HG02798 (cell line): ENCODE measurements at regions not wholly inside any gene's neighbourhood (a gene's known extent, or its start where the extent isn't known, plus 50 kb on each side); places are given as distances from the start of the nearest gene placed in this dataset.

Experiments
- ATAC-seq: cut with Tn5 transposase; IDR thresholded peaks from one replicate; pipeline ENCODE4 v1.9.1; 2021; ENCODE audit warnings: mild to moderate bottlenecking; ENCODE audit not compliant: unreplicated experiment, poor library complexity

DNA sequence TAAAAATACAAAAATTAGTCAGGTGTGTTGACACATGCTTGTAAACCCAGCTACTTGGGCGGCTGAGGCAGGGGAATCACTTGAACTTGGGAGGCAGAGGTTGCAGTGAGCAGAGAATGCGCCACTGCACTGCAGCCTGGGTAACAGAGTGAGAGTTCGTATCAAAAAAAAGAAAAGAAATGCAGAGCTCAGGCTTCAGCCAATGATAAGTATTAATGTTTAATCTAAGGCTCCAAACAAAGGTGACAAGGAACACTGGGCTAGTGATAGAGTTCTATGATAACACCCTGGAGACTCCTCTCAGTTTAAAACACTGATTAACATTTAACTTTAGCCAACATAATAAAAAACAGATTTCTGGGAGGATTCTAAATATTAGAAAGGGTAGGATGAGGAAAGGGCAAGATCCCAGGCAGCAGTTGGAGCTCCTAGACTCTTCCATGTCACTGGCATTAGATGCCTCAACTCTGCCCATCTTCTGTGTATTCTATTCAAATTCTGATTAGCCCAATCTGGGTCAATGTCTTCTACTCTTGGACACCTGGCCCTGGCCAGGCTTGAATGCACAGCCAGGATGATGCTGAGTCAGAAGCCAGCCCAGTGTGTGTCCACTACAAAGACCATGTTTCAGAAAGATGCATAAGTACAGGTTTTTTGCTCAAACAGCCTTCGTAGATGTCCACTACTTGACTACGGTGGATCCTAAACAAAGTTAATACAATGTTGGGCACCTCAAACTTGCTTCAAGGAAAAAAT lies 91.0 kb upstream of the FAM169A start:
- no peak for ATAC-seq

DNA sequence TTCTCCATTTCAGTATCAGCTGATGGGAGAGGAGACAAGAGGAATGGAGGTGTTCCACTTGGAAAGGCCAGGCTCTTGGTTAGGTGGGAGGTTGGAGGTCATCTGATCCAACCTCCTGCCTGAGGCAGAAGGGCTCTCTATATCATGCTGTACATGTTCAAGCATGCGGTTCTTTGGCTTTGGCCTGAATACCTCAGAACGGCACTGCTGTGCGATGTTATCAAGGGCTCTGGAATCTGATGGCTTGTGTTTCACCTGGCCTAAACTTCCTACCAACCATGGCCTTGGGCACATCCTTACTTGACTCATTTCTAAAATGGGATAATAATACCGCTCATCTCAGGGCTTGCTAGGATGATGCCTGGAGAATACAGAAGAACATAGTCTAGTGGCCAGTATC lies 90.1 kb upstream of the FAM169A start:
- no peak for ATAC-seq

DNA sequence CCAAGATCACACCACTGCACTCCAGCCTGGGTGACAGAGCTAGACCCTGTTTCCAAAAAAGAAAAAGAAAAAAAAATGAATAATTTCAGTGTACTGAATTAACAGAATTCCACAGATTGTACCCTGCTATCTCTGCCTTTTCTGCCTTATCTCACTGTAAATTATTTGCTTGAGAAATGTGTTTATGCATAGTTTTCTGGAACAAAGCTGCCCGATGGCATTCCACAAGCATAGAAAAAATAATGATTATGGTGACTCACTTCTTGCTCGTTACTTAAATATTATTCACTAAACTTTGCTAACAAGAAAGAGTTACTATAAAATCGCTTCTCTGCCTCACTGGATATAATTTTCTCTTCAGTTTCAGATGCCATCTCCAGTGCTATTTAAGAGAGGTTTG lies 88.7 kb upstream of the FAM169A start:
- no peak for ATAC-seq

DNA sequence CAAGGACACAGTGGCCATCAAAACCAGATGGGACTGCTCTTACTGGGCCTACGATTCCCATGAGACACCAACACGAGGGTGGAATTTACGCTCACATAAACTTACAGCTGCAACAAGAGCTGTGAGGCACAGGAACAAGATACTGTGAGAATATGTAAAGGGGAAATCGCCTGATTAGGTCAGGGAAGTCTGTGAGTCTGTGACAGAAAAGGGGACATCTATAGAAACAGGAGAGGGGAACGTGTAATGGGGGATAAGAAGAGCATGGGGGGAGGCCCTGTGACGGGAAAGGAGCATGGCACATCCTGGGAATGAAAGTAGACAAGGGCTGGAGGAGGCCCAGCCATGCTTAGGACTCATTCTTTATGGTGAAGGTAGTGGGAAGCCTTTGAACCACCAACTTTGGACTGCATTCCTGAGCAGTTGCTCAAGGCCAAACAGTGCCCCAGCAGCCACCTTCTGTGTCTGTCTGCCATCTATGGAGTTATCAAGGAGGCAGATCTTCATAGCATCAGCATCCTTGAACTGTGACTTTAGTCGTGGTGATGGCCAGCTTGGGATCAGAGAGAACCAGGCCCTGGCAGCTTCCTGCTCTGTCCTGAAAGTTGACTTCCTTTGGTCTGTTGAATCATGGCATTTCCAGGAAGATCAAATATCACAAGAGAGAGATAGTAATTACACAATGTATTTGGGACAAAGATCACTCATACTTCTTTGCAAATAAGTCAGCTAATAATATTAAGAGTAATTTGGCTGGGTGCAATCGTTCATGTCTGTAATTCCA lies 87.9 kb upstream of the FAM169A start:
- ATAC-seq = no peak

DNA sequence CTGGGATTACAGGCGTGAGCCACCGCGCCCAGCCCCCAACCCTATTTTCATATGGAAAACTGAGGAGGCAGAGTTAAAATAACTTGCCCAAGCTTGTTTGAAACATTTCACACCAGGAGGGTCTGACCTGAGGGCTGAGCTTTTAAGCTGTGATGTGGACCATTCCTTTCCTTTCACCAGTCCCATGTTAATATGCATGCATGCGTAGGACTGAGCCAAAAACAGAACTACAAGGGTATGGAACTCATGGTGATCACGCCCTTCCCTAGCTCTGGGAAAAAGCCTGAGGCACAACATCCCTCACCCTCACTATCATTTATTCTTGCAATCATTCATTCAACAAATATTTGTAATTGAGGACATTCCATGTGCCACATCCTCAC lies 87.4 kb upstream of the FAM169A start:
- ATAC-seq = no peak

DNA sequence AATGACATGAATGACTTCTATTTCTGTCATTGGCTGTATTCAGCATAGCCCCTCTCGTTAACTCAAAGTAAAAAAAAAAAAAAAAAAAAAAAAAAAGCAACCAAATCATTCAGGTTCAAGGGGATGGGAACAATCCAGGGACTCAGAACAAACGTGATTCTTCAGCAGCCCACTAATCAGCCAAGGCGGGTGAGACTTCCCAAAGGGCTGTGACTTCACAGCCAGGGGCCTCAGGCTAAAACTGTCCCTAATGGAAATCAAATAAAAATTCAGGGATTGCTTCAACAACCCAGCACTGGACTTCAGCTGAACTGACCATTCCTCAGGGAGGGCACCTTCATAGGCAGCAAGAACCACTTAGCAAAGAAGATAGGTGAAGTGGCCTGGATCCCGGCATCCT lies 86.2 kb upstream of the FAM169A start:
- ATAC-seq = no peak

DNA sequence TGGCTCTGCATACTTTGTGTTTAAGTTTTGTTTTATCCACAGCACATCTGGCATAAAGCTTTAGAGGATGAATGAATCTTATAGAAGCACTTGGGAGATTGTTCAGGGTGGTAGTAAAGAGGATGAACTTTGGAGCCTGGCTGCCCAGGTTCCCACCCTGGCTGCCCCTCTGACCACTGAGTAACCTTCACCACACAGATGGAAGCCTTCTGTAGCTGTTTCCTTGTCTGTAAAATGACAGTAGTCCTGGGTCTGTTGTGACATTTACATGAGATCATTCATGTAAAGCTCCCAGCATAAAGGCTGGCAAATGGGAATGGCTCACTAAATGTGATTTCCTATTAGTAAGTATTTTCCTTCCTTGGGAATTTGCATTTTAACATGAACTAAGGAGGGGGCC lies 85.7 kb upstream of the FAM169A start:
- no peak for ATAC-seq

DNA sequence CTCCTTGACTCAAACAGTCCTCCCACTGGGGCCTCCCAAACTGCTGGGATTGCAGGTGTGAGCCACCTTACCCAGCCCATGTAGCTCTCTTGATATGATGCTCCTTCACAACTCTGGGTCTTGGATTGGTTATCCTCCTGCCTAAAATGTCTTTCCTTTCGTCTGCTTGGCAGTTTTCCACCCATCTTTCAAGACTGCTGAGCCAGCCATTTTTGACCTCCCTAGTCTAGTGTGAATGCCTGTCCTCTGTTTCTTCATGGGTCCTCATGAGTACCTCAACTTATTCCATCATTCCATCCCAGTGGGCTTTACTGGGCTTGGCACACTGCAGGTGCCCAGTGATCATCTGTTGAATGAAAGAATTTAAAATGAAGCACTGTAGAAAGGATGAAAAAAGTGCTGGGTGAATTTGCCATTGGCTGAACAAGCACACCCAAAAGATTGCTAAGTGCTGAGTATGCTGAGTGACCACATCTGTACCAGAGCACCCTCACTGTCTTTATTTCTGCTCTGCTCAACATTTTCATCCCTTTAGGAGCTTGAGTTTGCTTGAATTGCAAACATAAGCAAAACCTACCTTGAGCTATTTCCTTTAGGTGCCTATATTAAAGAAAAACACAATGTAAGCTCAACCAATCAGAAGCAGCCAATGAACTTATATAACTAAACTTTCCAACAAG lies 84.8 kb upstream of the FAM169A start:
- no peak for ATAC-seq

DNA sequence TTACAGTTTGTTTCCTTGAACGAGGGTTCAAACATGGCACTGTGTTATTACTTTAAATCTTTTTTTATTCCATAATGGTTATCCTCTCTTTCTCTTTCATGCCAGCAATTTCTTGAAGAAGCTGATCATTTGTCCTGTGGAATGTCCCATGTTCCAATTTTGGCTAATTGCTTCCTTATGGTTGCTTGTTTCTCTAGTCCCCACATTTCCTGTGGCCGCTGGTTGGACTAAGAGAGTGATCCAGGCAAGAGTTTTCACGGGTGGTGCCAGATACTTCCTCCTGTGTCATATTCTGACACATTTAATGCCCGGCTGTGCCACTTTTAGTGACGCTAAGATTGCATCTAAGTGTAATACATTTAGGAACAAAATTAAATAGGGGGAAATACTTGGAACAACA lies 83.8 kb upstream of the FAM169A start:
- no peak for ATAC-seq

DNA sequence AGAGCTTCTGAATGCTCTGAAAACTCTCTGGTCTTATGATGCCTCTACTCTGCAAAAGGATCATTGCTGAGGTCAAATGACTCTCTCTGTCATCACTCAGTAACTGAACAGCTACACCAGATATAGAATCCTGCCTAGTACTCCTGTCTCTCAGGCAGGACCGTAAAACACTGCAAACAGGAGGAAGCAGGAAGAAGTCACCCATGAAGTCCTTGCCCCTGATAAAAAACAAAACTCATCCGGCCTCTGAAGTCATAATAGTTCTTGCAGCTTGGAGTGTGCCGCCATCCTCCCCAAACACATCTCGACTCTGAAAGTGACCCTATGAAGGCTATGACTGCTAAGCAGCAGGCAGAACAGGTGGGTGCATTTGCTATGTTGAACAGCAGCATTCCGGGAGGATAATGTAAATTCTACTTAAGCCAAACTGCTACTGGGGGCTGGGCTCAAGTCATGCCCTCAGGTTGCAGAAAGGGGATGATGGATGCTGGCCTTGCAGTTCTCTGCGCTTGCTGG lies 81.9 kb upstream of the FAM169A start:
- no peak for ATAC-seq

DNA sequence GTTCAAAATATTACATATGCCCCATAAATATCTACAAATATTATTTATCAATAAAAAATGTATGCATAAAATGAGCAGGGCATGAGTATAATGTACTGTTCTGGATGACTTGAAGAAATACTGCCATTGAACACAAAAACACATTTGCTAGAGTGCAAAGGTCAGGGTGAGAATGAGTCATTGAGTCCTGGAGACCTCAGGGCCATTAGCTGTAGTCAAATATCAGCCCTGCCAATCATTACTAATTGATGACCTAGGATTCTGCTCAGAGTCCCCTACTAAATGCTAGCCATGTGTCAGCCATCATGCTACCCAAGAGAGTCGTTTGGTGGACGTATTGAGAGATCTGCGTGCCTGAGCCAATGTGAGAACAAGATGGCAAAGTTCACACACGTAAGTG lies 80.3 kb upstream of the FAM169A start:
- no peak for ATAC-seq

DNA sequence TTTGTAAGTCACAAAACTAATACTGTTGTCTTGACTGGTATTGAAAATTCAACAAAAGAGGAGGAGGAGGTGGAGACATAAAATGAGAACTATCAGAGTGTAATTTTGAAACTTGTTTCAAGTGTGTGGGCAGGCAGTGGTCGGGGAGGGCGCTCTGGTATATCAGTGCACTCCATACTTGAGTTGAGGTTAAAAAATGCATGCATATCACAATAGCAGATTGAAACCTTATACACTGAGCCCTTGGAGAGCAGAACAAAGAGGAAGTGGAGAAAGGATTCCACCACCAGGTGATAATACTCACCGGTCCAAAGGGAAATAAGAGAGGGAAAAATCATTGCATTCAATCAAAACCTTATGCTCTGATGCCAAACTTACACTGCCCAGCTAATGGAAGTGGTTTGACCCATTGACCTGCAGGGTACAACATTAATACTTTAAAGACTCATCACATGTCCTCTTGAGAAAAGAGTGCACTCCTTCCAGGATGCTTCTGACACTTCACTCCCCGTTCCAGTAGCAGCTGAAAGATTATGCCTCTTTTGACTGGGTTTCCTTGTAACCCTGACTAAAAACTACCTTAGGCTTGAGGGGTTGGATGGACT lies 79.5 kb upstream of the FAM169A start:
- ATAC-seq = peak; percentile 81

DNA sequence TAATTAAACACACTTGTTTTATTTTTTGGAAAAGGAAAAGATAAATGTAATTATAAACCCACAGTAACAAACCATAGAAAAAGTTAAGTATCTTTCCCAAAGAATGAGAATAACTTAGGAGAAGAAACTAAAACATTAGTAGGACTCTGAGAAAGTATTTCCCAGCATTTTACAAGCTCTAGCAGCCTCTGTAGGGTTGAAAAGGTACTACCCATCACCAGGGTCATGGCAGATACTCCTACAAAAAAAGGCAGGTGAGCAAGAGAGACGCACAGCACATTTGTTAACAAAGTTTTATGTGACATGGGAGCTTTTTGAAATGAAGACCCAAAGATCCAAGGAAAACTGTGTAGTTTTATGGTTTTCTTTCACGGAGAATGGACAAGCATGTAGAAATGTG lies 77.7 kb upstream of the FAM169A start:
- ATAC-seq = no peak

DNA sequence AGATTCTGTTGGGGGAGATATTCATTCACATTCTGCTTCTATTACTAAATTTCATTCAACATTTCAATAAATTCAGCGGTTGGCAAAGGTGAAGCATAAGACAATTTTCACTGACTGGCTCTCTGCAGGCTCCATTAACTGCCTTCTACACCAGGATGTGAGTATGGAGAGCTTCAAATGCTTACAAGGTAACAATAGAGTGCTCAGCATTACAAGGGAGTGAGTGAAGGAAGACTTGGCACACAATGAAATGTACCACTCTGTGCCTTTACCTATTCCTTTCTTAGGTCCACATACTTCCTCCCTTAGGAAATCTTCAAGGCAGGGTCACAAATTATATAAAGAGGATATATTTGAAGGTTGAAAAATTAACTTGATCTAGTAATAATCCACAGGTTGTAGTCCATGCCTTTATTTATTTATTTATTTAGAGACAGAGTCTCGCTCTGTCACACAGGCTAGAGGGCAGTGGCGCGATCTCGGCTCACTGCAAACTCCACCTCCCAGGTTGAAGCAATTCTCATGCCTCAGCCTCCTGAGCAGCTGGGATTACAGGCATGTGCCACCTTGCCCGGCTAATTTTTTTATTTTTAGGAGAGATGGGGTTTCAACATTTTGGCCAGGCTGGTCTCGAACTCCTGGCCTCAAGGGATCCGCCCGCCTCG lies 76.6 kb upstream of the FAM169A start:
- no peak for ATAC-seq

DNA sequence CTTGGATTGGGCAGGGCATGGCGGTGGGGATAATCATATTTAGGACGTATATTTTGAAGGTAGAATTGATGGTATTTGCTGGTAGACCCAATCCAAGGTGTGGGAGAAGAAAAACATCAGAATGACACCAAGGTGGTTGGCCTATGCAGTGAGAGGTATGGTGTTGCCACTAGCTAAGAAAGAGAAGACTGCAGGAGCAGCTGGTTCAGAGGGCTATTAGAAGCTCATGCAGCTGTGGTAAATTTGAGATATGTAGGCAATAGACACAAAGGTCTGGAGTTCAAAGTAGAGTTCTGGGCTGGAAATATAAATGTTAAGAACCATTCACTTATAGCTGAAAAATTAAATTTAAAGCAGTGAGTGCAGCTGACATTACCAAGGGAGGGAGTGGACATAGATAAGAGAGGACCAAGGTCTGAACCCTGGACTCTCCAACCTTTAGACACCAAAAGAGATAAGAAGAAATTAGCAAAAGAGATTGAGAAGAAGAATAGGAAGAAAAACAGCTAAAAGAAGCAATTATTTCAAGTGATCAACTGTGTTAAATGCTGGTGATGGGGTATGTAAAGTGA lies 74.7 kb upstream of the FAM169A start:
- ATAC-seq = no peak

DNA sequence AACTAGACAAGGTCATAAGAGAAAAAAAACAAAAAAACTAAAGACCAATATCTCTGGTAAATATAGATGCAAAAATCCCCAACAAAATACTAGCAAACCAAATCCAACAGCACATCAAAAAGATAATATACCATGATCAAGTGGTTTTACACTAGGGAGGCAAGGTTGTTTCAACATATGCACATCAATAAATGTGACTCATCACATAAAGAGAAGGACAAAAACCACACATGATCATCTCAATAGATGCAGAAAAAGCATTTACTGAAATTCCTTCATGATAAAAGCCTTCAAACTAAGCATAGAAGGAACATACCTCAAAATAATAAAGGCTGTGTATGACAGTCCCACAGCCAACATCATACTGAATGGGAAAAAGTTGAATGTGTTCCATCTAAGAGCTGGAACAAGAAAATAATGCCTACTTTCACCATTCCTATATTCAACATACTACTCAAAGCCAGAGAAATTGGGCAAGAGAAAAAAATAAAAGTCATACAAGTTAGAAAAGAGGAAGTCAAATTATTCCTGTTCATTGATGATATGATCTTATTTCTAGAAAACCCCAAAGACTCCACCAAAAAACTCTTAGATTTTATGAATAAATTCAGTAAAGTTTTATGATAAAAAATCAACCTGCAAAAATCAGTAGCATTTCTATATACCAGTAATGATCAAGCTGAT lies 72.2 kb upstream of the FAM169A start:
- ATAC-seq = no peak

DNA sequence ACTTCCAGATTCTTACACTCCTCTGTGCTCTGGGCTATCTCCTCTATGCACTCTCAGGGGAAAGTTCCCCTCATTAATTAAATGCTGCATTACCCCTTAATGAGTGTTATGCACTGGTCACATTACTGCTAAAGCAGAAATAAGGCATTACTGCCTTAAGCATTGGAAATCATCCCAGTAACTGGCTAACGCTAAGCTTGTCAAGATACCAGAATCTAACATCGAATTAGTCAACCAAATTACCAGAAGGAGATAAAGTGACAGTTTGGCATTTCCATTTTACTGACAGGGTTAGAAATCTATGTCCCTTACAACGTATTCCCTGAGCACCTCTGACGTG lies 69.5 kb upstream of the FAM169A start:
- no peak for ATAC-seq

DNA sequence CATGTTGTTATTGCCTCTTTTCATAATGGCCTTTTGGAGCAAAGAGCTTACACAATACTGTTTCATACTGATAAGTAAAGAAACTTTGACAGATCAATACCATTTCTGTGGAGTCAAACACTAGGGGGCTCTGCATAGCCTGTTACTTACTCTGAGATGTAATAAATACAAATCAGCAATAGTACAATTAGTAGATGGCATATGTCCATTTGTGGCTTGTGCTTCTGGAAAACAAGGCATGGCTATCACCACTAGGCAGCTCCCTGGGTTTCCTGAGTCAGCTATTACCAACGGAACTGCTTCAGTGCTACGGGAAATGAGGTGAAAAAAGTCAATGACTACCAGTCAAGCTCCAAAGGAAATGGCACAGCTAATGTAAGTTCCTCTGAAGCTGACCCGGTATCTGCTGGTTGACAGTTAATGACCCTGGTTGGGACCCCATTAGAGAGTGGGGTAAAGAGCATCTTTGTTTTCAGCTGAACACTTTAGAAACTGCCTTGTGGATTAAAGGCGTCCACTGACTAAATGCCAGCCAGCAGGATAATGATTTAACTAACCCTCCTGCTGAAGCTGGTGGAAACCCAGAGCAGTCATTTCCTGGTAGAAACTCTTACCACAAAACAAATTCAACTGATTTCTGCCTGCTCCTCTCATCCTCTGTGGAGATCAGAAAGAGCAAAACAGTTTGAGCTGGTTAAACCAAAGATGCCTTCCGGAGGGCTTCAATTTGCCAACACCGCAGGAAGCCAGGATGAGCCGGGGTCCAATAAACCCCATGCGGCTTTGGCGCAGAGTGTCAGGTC lies 69.0 kb upstream of the FAM169A start:
- no peak for ATAC-seq

DNA sequence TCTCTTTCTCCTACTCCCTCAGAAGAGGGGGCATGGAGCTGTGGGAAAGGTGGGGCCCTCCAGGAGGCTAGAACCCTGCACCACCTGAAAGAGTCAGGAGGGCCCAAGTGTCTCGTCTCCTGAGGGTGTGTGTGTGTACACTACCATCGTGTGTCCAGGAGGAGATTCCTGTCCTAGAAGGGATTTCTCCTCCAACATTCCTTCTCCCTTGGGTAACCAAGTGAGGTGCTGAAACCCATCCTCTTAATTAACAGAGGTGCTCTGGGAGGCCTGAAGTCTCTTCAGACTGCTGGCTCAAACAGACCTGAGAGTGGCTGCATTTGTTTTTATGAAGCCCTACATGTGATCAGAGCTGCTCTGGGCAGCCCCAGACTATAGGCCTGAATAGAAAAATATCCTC lies 61.1 kb upstream of the FAM169A start:
- ATAC-seq = no peak
